ENCODE measurements at regions not wholly inside any gene's neighbourhood (a gene's known extent, or its start where the extent isn't known, plus 50 kb on each side); places are given as distances from the start of the nearest gene placed in this dataset.

- CTCF ChIA-PET, result interaction anchor here (0.8 to 2.5 kb wide), 5 partner anchors 9 to 219 kb away, joined by 3 to 14 read pairs (median 4); no protein-coding TSS in a partner anchor
- TF ChIP-seq, protein P1, sequence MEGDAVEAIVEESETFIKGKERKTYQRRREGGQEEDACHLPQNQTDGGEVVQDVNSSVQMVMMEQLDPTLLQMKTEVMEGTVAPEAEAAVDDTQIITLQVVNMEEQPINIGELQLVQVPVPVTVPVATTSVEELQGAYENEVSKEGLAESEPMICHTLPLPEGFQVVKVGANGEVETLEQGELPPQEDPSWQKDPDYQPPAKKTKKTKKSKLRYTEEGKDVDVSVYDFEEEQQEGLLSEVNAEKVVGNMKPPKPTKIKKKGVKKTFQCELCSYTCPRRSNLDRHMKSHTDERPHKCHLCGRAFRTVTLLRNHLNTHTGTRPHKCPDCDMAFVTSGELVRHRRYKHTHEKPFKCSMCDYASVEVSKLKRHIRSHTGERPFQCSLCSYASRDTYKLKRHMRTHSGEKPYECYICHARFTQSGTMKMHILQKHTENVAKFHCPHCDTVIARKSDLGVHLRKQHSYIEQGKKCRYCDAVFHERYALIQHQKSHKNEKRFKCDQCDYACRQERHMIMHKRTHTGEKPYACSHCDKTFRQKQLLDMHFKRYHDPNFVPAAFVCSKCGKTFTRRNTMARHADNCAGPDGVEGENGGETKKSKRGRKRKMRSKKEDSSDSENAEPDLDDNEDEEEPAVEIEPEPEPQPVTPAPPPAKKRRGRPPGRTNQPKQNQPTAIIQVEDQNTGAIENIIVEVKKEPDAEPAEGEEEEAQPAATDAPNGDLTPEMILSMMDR (IDR thresholded peaks at IDR 0.05; ENCODE audit: insufficient read depth, low read length, missing control alignments), result no peak
- POLR2A ChIA-PET, result no interaction called here
- no peak overlapping the region for H3K4me3 ChIP-seq (ENCODE audit: low read depth, low read length)
- DNase-seq (ENCODE audit: low read depth, low spot score), result no peak
Observed at GRCh38 chr2:134193006-134193405, 60.9 kb upstream of the MGAT5 start.

DNA sequence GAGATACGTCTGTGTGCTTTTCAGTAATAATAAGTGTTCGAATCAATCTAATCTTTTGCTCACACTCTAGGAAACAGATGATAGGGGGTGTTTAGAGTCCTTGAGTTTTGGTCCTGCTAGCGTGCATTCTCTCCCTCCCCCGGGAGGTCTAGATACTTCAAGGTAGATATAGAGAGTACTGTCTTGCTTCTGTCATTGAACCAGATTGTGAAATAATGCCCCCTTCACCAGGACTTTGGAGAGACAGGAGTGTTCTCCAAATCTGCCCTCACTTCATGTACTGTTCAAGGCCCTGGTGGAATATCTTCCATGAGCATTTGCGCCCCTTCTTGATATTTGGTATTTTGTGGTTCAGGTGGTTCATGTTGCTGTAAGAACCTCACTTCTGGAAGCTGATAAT, 59.4 kb upstream of the MGAT5 start:
- no peak for DNase-seq (ENCODE audit: low read depth, low spot score)
- H3K4me3 ChIP-seq (ENCODE audit: low read depth, low read length), result no peak overlapping the region
- ChIA-PET CTCF (interaction anchor here (2.5 kb wide), 1 partner anchor 12 kb away, joined by 14 read pairs; no protein-coding TSS in a partner anchor), POLR2A (no interaction called here)
- TF ChIP-seq, protein P1 (IDR thresholded peaks at IDR 0.05; ENCODE audit: insufficient read depth, low read length, missing control alignments), result no peak

DNA sequence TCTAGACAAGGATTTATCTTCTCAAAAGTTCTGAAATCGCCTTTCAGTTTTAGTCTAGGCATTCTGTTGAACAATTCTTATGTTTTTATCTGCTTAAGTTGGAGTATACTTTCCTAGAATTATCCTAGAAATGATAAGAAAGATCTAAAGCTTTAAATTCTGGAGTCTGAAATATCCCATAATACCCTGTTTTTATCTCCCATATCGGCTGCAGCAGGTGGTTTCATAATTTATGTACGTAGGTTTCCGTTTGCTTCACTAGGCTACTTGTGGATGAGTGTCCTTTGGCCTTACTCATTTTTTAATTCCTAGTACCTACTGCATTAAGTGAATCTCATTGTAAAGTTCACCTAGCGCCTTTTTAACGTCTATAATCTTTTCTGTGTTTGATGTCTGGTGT, 58.5 kb upstream of the MGAT5 start:
- H3K4me3 ChIP-seq (ENCODE audit: low read depth, low read length), result no peak overlapping the region
- ChIA-PET CTCF (interaction anchor here (2.9 kb wide), 1 partner anchor 76 kb away, joined by 10 read pairs; no protein-coding TSS in a partner anchor), POLR2A (no interaction called here)
- TF ChIP-seq, protein P1 (IDR thresholded peaks at IDR 0.05; ENCODE audit: insufficient read depth, low read length, missing control alignments), result no peak
- DNase-seq (ENCODE audit: low read depth, low spot score), result no peak

GRCh38 chr2:134197445-134197844, 56.4 kb upstream of the MGAT5 start:
- TF ChIP-seq, protein P1 (IDR thresholded peaks at IDR 0.05; ENCODE audit: insufficient read depth, low read length, missing control alignments), result no peak
- CTCF ChIA-PET, result interaction anchor here (2.9 to 12.6 kb wide), 3 partner anchors 9 to 79 kb away, joined by 10 to 168 read pairs (median 40); no protein-coding TSS in a partner anchor
- no peak for DNase-seq (ENCODE audit: low read depth, low spot score)
- POLR2A ChIA-PET, result no interaction called here
- H3K4me3 ChIP-seq (ENCODE audit: low read depth, low read length), result no peak overlapping the region

- ChIA-PET CTCF (interaction anchor here (2.9 to 12.6 kb wide), 3 partner anchors 9 to 79 kb away, joined by 10 to 168 read pairs (median 40); no protein-coding TSS in a partner anchor), POLR2A (no interaction called here)
- TF ChIP-seq, protein P1 (IDR thresholded peaks at IDR 0.05; ENCODE audit: insufficient read depth, low read length, missing control alignments), result no peak
- H3K4me3 ChIP-seq (ENCODE audit: low read depth, low read length), result no peak overlapping the region
- no peak for DNase-seq (ENCODE audit: low read depth, low spot score)
Observed at GRCh38 chr2:134198006-134198634, 55.8 kb upstream of the MGAT5 start.

DNA sequence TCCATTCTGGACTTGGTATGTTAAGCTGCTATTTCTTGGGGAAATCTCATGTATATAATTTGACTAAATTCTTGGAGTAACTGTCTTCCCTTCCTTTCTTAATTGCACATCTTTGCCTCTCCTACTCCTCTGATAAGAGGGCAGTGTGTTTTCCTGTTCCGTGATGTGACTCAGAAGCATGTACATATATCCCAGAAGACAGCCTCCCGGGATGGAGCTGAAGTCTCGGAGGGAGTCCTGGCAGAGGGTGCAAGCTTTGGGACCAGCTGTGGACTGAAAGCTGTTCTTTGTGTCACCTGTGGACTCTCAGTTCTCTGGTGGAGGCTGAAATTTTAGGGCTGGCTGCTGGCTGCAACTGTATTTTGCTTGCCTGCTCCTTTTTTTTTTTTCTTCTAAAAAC, 54.7 kb upstream of the MGAT5 start:
- DNase-seq (ENCODE audit: low read depth, low spot score), result no peak
- CTCF ChIA-PET, result interaction anchor here (0.8 to 12.6 kb wide), 4 partner anchors 8 to 81 kb away, joined by 3 to 168 read pairs (median 22); no protein-coding TSS in a partner anchor
- POLR2A ChIA-PET, result no interaction called here
- TF ChIP-seq, protein P1 (IDR thresholded peaks at IDR 0.05; ENCODE audit: insufficient read depth, low read length, missing control alignments), result no peak
- no peak overlapping the region for H3K4me3 ChIP-seq (ENCODE audit: low read depth, low read length)

Measured in AG04449 (cell line).